Activated CD4-positive, alpha-beta memory T cell treated with anti-CD3 and anti-CD28 coated beads, Interleukin-2, amount 10 ng/mL, durations not matched to agents 7 days and 5 days (primary cell): ENCODE measurements at regions not wholly inside any gene's neighbourhood (a gene's known extent, or its start where the extent isn't known, plus 50 kb on each side); places are given as distances from the start of the nearest gene placed in this dataset.
"Not testable (repeated sequence)": the region's sequence is repeated elsewhere in the genome, so short reads cannot be mapped to it uniquely, and the experiment has no call there.

ENCODE experiments used
- CTCF ChIA-PET: fragments of 350-600 bp; sonication (Branson Sonifier 250); formaldehyde crosslinking; loops from one replicate; lab custom pipeline; 2021; ENCODE audit warnings: antibody characterized with exemption, inconsistent platforms; lab: Charles Lee
- POLR2A ChIA-PET: fragments of 350-600 bp; sonication (Branson Sonifier 250); formaldehyde crosslinking; loops from one replicate; lab custom pipeline; 2021; ENCODE audit warnings: antibody characterized with exemption; lab: Charles Lee
- DNase-seq: peaks from one replicate; pipeline ENCODE4 v3.0.0-alpha.2; 2020
- H3K27ac Mint-ChIP-seq: one replicate; pipeline ENCODE4 v1.8.0; 2021; ENCODE audit warnings: mild to moderate bottlenecking, mixed read lengths
- H3K27me3 Mint-ChIP-seq: one replicate; pipeline ENCODE4 v1.8.0; 2021; ENCODE audit warnings: mixed read lengths
- H3K36me3 Mint-ChIP-seq: one replicate; pipeline ENCODE4 v1.8.0; 2021; ENCODE audit warnings: low read depth, mixed read lengths
- H3K4me1 Mint-ChIP-seq: one replicate; pipeline ENCODE4 v1.8.0; 2021; ENCODE audit warnings: mixed read lengths
- H3K4me3 Mint-ChIP-seq: one replicate; pipeline ENCODE4 v1.8.0; 2021; ENCODE audit warnings: mild to moderate bottlenecking, mixed read lengths
- H3K9me3 Mint-ChIP-seq: one replicate; pipeline ENCODE4 v1.8.0; 2021; ENCODE audit warnings: mixed read lengths

DNA sequence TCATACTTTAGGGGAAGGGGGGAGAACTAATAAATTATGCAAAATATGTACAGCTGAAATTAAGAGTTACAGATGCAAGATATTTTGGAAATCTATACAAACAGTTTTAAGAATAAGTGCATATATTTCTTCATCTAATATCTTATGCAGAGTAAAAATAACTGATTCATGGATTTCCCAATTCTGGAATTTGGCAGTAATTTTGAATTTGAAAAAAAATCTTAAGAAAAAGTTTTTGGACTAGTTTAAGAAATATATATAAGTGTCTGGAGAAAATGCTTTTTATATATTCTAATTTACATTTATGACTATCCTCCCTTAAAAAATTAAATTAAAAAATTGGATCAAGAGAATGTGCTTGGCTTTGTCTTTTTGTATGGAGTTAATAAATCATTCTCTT, 474.3 kb downstream of the BRINP3 start:
- no peak for DNase-seq
- ChIA-PET POLR2A (no interaction called here), CTCF (no interaction called here)
- H3K4me1 Mint-ChIP-seq, result no peaks in the 10 kb centered on the region
- no peaks in the 10 kb centered on the region for H3K36me3 Mint-ChIP-seq
- no peak overlapping the region for H3K27ac Mint-ChIP-seq
- peaks cover 6% of the 10 kb centered on the region for H3K9me3 Mint-ChIP-seq
- no peak overlapping the region for H3K4me3 Mint-ChIP-seq
- H3K27me3 Mint-ChIP-seq, result no peaks in the 10 kb centered on the region

DNA sequence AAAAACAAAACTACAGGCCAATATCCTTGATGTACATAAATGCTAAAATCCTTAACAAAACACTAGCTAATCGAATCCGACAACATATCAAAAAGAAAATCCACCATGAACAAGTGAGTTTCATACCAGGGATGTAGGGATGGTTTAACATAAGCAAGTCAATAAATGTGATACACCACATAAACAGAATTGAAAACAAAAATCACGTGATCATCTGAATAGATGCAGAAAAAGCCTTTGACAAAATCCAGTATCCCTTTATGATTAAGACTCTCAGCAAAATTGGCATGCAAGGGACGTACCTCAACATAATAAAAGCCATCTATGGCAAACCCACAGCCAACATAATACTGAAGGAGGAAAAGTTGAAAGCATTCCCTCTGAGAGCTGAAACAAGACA, 466.1 kb downstream of the BRINP3 start:
- Mint-ChIP-seq H3K27ac (no peak overlapping the region), H3K27me3 (no peaks in the 10 kb centered on the region), H3K4me3 (no peak overlapping the region), H3K36me3 (no peaks in the 10 kb centered on the region), H3K9me3 (peaks cover 6% of the 10 kb centered on the region), H3K4me1 (no peaks in the 10 kb centered on the region)
- POLR2A ChIA-PET, result no interaction called here
- DNase-seq, result no peak
- CTCF ChIA-PET, result no interaction called here

DNA sequence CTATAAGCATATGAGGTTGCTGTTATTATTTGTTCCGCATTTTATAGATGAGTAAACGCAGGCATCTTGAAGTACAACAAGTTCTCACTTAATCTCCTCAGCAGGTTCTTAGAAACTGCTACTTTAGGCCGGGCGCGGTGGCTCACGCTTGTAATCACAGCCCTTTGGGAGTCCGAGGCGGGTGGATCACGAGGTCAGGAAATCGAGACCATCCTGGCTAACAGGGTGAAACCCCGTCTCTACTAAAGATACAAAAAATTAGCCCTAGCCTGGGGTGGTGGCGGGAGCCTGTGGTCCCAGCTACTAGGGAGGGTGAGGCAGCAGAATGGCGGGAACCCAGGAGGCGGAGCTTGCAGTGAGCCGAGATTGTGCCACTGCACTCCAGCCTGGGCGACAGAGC, 458.5 kb downstream of the BRINP3 start:
- H3K9me3 Mint-ChIP-seq, H3K4me3 Mint-ChIP-seq, H3K36me3 Mint-ChIP-seq, H3K27ac Mint-ChIP-seq, H3K27me3 Mint-ChIP-seq, CTCF ChIA-PET, DNase-seq, POLR2A ChIA-PET, H3K4me1 Mint-ChIP-seq: not testable (repeated sequence)

DNA sequence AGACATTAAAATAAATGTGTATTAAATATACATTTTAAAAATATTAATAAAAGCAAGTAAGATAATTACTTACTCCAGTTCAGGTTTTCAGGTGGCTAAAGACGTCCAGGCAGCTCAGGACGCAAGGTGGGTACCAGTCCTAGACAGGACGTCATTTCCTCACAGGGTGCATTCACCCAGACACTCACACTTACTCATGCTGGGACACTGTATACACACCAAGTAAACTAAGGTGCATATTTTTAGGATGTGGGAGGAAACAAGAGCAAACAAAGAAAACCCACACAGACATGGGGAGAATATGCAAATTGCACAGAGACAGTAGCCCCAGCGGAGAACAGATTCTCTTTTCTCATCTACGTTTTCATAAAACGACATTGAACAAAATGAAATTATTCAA, 457.9 kb downstream of the BRINP3 start:
- no peaks in the 10 kb centered on the region for H3K36me3 Mint-ChIP-seq

DNA sequence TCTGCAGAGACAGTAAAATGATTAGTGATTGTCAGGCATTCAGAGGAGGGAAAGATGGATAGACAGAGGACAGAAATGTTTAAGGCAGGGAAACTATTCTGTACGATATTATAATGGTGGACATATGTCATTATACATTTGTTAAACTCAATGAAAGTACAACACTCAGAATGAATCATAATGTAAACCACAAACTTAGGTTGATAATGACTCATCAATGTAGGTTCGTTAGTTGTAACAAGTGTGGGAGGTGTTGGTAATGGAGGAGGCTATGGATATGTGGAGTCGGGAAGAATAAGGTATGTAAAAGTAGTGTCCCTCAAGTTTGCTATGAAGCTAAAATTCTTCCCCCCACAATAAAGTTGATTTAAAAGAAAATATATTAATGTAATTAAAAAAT, 455.0 kb downstream of the BRINP3 start:
- CTCF ChIA-PET, result no interaction called here
- POLR2A ChIA-PET, result no interaction called here

More for the DNA sequence above, 457.9 kb downstream of the BRINP3 start:
- POLR2A ChIA-PET, result no interaction called here
- peaks cover 6% of the 10 kb centered on the region for H3K9me3 Mint-ChIP-seq
- H3K27me3 Mint-ChIP-seq, result no peaks in the 10 kb centered on the region
- no peaks in the 10 kb centered on the region for H3K4me1 Mint-ChIP-seq
- no peak overlapping the region for H3K4me3 Mint-ChIP-seq
- CTCF ChIA-PET, result no interaction called here
- H3K27ac Mint-ChIP-seq, result no peak overlapping the region
- no peak for DNase-seq

DNA sequence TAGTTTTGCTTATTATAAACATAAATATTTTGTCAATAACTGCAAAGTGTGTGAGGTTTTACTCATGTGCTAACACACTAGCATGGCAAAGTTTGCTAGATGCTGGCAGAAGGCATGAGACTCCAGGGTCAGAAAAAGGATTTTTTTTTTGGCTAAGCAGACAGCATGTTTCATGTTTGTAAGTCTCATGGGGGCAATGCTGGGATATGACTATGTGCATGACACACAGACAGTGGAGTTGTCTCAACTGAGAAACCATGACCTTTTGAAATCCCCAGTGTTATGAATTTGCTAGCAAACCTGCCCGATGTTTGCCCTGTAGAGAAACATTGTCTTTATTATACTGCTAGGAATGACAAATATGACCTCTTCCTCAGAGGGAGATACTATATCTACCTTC, 448.2 kb downstream of the BRINP3 start:
- CTCF ChIA-PET, result no interaction called here
- Mint-ChIP-seq H3K36me3 (no peaks in the 10 kb centered on the region), H3K4me1 (no peaks in the 10 kb centered on the region), H3K27ac (no peak overlapping the region), H3K9me3 (peaks cover 7% of the 10 kb centered on the region), H3K27me3 (no peaks in the 10 kb centered on the region), H3K4me3 (no peak overlapping the region)
- no peak for DNase-seq
- POLR2A ChIA-PET, result no interaction called here

More for the DNA sequence above, 455.0 kb downstream of the BRINP3 start:
- Mint-ChIP-seq H3K4me3 (no peak overlapping the region), H3K4me1 (no peaks in the 10 kb centered on the region), H3K9me3 (peaks cover 6% of the 10 kb centered on the region), H3K27ac (no peak overlapping the region), H3K27me3 (no peaks in the 10 kb centered on the region), H3K36me3 (no peaks in the 10 kb centered on the region)
- no peak for DNase-seq

DNA sequence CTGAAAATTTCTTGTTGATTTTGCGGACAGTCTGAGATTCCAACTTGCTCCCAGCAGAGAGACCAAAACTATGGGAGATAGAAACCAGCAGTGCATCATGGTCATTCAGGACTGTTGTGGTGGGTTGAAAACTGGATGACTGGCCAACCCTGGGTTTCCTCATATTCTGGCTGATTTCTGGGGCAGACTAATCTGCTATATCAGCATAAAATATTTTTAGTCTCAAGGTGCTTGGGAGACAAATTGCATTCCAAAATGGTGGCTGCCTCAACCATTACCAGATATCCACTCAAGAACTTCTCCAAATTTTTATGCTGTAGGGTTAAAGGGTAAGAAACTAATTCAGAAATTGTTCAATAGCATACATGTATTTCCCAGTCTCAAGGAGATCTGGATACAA, 434.0 kb downstream of the BRINP3 start:
- ChIA-PET POLR2A (no interaction called here), CTCF (no interaction called here)
- no peak for DNase-seq
- H3K9me3 Mint-ChIP-seq, result peaks cover 12% of the 10 kb centered on the region
- no peak overlapping the region for H3K4me3 Mint-ChIP-seq
- no peak overlapping the region for H3K27ac Mint-ChIP-seq
- H3K36me3 Mint-ChIP-seq, result no peaks in the 10 kb centered on the region
- no peaks in the 10 kb centered on the region for H3K4me1 Mint-ChIP-seq
- no peaks in the 10 kb centered on the region for H3K27me3 Mint-ChIP-seq

DNA sequence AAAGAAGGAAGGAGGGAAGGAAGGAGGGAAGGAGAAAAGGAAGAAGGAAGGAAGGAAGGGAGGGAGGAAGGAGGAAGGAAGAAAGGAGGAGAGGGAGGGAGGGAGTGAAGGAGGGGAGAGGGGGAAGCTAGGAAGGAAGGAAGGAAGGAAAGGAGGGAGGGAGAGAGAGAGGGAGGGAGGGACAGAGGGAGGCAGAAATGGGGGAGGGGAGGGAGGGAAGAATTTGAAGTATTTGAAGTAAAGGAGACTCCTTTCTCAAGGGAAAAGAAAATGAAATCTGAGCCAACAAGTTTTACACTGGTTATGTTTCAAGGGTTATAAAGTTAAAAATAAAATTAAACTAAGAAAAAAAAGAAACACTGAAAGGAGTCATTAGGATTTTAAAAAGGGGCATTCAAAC, 431.4 kb downstream of the BRINP3 start:
- ChIA-PET POLR2A (no interaction called here), CTCF (no interaction called here)
- no peak for DNase-seq
- H3K4me3 Mint-ChIP-seq, result no peak overlapping the region
- H3K9me3 Mint-ChIP-seq, result peaks cover 8% of the 10 kb centered on the region
- H3K27me3 Mint-ChIP-seq, result no peaks in the 10 kb centered on the region
- no peaks in the 10 kb centered on the region for H3K36me3 Mint-ChIP-seq
- no peak overlapping the region for H3K27ac Mint-ChIP-seq
- no peaks in the 10 kb centered on the region for H3K4me1 Mint-ChIP-seq
